Epithelial cell of esophagus (primary cell): ENCODE measurements at regions not wholly inside any gene's neighbourhood (a gene's known extent, or its start where the extent isn't known, plus 50 kb on each side); places are given as distances from the start of the nearest gene placed in this dataset.

Source experiments
- DNase-seq: peaks from one replicate; pipeline ENCODE4 v3.0.0; 2010; ENCODE audit warnings: low read depth
- H3K4me3 ChIP-seq: 2 replicates; pipeline ENCODE4 v1.5.1; 2011; ENCODE audit warnings: mild to moderate bottlenecking, low read length, control low read depth
- TF ChIP-seq, protein P1 (sequence below): IDR thresholded peaks from 2 replicates; pipeline ENCODE4 v1.5.1; 2011; ENCODE audit warnings: low read depth, mild to moderate bottlenecking, low read length, control low read depth, inconsistent platforms; ENCODE audit not compliant: insufficient read depth; ENCODE audit errors: missing control alignments

GRCh38 chr4:122532766-122533165, 76.2 kb upstream of the IL2 start:
- no peak for DNase-seq
- no peak overlapping the region for H3K4me3 ChIP-seq
- TF ChIP-seq, protein P1, sequence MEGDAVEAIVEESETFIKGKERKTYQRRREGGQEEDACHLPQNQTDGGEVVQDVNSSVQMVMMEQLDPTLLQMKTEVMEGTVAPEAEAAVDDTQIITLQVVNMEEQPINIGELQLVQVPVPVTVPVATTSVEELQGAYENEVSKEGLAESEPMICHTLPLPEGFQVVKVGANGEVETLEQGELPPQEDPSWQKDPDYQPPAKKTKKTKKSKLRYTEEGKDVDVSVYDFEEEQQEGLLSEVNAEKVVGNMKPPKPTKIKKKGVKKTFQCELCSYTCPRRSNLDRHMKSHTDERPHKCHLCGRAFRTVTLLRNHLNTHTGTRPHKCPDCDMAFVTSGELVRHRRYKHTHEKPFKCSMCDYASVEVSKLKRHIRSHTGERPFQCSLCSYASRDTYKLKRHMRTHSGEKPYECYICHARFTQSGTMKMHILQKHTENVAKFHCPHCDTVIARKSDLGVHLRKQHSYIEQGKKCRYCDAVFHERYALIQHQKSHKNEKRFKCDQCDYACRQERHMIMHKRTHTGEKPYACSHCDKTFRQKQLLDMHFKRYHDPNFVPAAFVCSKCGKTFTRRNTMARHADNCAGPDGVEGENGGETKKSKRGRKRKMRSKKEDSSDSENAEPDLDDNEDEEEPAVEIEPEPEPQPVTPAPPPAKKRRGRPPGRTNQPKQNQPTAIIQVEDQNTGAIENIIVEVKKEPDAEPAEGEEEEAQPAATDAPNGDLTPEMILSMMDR: no peak

DNA sequence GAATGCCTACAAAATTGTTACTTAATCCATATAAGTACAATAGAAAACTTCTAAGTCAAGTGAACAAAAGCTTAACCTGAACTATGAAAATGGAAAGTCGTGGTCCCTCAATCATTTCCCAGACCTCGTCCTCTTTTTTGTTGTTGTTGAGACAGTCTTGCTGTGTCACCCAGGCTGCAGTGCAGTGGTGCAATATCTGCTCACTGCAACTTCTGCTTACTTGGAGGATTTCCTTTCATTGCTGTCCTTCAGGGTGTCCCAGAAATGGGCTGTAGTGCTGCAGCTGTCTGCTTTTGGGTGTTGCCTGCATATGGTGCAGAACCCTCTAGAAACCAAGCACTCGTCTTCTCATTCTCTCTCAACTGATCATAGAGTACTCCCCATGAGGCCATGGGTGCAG, 75.0 kb upstream of the IL2 start:
- H3K4me3 ChIP-seq: no peak overlapping the region
- TF ChIP-seq, protein P1: no peak
- no peak for DNase-seq

DNA sequence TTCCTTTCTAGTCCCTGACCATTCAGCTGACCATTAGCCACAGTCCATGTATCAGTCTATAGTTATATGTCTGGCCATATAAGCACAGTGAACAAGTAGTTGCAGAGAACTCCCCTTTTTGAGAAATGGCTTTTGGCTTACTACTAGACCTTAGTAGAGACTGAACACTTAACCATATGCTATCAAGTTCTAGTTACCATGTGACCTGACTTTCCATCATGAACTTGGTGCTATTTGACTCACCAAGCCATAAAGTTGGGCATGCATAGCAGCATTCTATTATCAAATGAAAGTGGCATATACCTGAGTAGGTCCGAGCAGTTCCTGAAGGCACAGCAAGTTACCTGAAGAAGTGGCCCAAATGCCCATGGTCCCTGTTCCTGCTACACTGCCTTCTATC, 74.5 kb upstream of the IL2 start:
- TF ChIP-seq, protein P1: no peak
- no peak for DNase-seq
- H3K4me3 ChIP-seq: no peak overlapping the region

DNA sequence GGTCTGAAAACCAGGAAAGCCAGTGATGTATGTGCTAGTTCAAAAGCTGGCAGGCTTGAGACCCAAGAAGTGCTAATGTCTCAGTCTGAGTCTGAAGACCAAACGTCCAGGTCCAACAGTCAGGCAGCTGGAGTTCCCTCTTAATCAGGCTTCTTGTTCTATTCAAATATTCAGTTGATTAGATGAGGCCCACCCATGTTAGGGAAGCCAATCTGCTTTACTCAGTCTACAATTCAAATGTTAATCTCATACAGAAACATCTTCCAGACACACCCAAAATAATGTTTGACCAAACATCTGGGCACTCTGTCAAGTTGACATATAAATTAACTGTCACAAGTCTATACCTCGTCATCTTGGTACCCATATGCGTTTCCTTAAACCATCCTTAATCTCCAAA, 72.4 kb upstream of the IL2 start:
- DNase-seq: no peak
- H3K4me3 ChIP-seq: no peak overlapping the region
- TF ChIP-seq, protein P1: no peak

DNA sequence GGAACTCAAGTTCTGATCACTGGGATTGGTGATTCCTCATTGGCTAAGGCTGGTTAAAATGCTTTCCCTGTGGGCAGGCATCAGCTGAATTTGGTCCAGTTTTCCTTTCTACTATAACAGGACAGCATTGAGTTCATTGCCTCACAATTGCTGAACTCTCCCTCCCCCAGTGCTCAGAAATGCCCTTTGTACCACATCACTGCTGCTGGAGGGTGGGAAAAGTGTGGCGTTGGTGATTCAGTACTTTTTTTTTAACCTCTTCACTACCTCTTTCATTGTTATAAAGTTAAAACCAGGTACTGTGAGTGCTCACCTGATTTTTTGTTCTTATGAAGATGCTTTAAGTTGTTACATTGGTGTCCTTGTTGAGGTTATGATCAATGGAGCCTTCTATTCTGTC, 69.3 kb upstream of the IL2 start:
- DNase-seq: no peak
- TF ChIP-seq, protein P1: no peak

DNA sequence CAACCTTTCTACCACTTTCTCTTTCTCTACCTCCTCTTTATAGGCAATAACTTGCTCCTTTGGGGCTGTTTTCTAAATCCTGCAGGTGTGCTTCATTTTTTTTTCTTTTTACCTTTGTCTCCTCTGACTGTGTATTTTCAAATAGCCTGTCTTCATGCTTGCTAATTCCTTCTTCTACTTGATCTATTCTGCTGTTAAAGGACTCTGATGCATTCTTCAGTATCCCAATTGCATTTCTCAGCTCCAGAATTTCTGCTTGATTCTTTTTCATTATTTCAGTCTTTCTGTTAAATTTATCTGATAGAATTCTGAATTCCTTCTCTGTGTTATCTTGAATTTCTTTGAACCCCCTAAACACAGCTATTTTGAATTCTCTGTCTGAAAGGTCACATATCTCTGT, 67.7 kb upstream of the IL2 start:
- TF ChIP-seq, protein P1: no peak
- H3K4me3 ChIP-seq: no peak overlapping the region
- no peak for DNase-seq

More for the DNA sequence above, 69.3 kb upstream of the IL2 start:
- no peak overlapping the region for H3K4me3 ChIP-seq

GRCh38 chr4:122522944-122523343, 66.4 kb upstream of the IL2 start:
- no peak for DNase-seq
- TF ChIP-seq, protein P1: no peak
- H3K4me3 ChIP-seq: no peak overlapping the region
